Brain microvascular endothelial cell (primary cell): ENCODE measurements at regions not wholly inside any gene's neighbourhood (a gene's known extent, or its start where the extent isn't known, plus 50 kb on each side); places are given as distances from the start of the nearest gene placed in this dataset.
"Not testable (repeated sequence)": the region's sequence is repeated elsewhere in the genome, so short reads cannot be mapped to it uniquely, and the experiment has no call there.

ENCODE experiments used
- DNase-seq: peaks from one replicate; pipeline ENCODE4 v3.0.0-alpha.2; 2020
- H3K27ac ChIP-seq: fragments of 250-450 bp; sonication (Bioruptor Pico); 2 replicates; pipeline ENCODE4 v1.5.1; 2020; ENCODE audit warnings: mild to moderate bottlenecking, moderate library complexity
- H3K27me3 ChIP-seq: fragments of 250-450 bp; sonication (Bioruptor Pico); replicated peaks from 2 replicates; pipeline ENCODE4 v1.5.1; 2020; ENCODE audit warnings: mild to moderate bottlenecking
- H3K36me3 ChIP-seq: fragments of 250-450 bp; sonication (Bioruptor Pico); replicated peaks from 2 replicates; pipeline ENCODE4 v1.5.1; 2020; ENCODE audit warnings: mild to moderate bottlenecking
- H3K4me3 ChIP-seq: 2 replicates; pipeline ENCODE4 v1.5.1; 2011; ENCODE audit warnings: low read depth, mild to moderate bottlenecking, control low read depth, low read length, moderate library complexity
- CTCF ChIP-seq: IDR thresholded peaks from 2 replicates; pipeline ENCODE4 v1.5.1; 2011; ENCODE audit warnings: low read depth, mild to moderate bottlenecking, moderate library complexity, low read length, control low read depth, inconsistent platforms; ENCODE audit errors: missing control alignments
- in situ Hi-C: cut with HindIII; loops from 2 replicates; pipeline ENCODE4 v1.10.0; 2017; ENCODE audit warnings: low sequenced_read_pairs, low pct_ligation_motif_present

- in situ Hi-C loops: no loop called here
- H3K4me3 ChIP-seq: no peak overlapping the region
- no peak for DNase-seq
- H3K27me3 ChIP-seq: no peaks in the 10 kb centered on the region
- H3K36me3 ChIP-seq: no peaks in the 10 kb centered on the region
- H3K27ac ChIP-seq: no peak overlapping the region
- TF ChIP-seq CTCF: no peak
Measured at GRCh38 chrX:114221445-114221844, 362.4 kb upstream of the HTR2C start.

- H3K27ac ChIP-seq: no peak overlapping the region
- TF ChIP-seq CTCF: no peak
- no peak for DNase-seq
- in situ Hi-C loops: no loop called here
- H3K27me3 ChIP-seq: no peaks in the 10 kb centered on the region
- H3K4me3 ChIP-seq: no peak overlapping the region
- H3K36me3 ChIP-seq: no peaks in the 10 kb centered on the region
Measured at GRCh38 chrX:114210879-114211278, 373.0 kb upstream of the HTR2C start.

GRCh38 chrX:114201622-114202021 is 382.3 kb upstream of the HTR2C start:
- DNase-seq: no peak
- Histone ChIP-seq H3K27ac (no peak overlapping the region), H3K36me3 (no peaks in the 10 kb centered on the region), H3K27me3 (no peaks in the 10 kb centered on the region), H3K4me3 (no peak overlapping the region)
- TF ChIP-seq CTCF: no peak
- in situ Hi-C loops: no loop called here

GRCh38 chrX:114181195-114181594 is 402.7 kb upstream of the HTR2C start:
- no peaks in the 10 kb centered on the region for H3K27me3 ChIP-seq
- H3K36me3 ChIP-seq: no peaks in the 10 kb centered on the region
- DNase-seq: no peak
- no peak for TF ChIP-seq CTCF
- H3K4me3 ChIP-seq: no peak overlapping the region
- no peak overlapping the region for H3K27ac ChIP-seq
- in situ Hi-C loops: no loop called here

- Histone ChIP-seq H3K4me3 (no peak overlapping the region), H3K36me3 (no peaks in the 10 kb centered on the region), H3K27ac (no peak overlapping the region), H3K27me3 (no peaks in the 10 kb centered on the region)
- no peak for TF ChIP-seq CTCF
- in situ Hi-C loops: no loop called here
- DNase-seq: no peak
Measured at GRCh38 chrX:114178126-114178525, 405.8 kb upstream of the HTR2C start.

- H3K27ac ChIP-seq, H3K27me3 ChIP-seq, DNase-seq, H3K36me3 ChIP-seq, in situ Hi-C loops, H3K4me3 ChIP-seq: not testable (repeated sequence)
Measured at GRCh38 chrX:114167276-114167675, 416.6 kb upstream of the HTR2C start.

- H3K27me3 ChIP-seq: no peaks in the 10 kb centered on the region
- DNase-seq: no peak
- in situ Hi-C loops: no loop called here
- no peak for TF ChIP-seq CTCF
- no peaks in the 10 kb centered on the region for H3K36me3 ChIP-seq
- no peak overlapping the region for H3K27ac ChIP-seq
- no peak overlapping the region for H3K4me3 ChIP-seq
Measured at GRCh38 chrX:114166601-114167000, 417.3 kb upstream of the HTR2C start.
